Fibroblast of pulmonary artery (primary cell): ENCODE measurements at regions not wholly inside any gene's neighbourhood (a gene's known extent, or its start where the extent isn't known, plus 50 kb on each side); places are given as distances from the start of the nearest gene placed in this dataset.
A peak's percentile ranks its signal among the peaks of the same experiment; 100 is the strongest.
"Not testable (repeated sequence)": the region's sequence is repeated elsewhere in the genome, so short reads cannot be mapped to it uniquely, and the experiment has no call there.

Experiments
- DNase-seq: peaks from one replicate; pipeline ENCODE4 v3.0.0-alpha.2; 2010; ENCODE audit warnings: low read depth
- H3K4me3 ChIP-seq: replicated peaks from 2 replicates; pipeline ENCODE4 v1.5.1; 2011; ENCODE audit warnings: low read depth, mild to moderate bottlenecking, control low read depth, low read length, moderate library complexity
- TF ChIP-seq, protein P1 (sequence below): IDR thresholded peaks from 2 replicates; pipeline ENCODE4 v1.5.1; 2011; ENCODE audit warnings: mild to moderate bottlenecking, control low read depth, low read length, inconsistent platforms; ENCODE audit errors: missing control alignments

GRCh38 chr14:35956376-35957085 is 130.4 kb downstream of the BRMS1L start:
- TF ChIP-seq, protein P1, sequence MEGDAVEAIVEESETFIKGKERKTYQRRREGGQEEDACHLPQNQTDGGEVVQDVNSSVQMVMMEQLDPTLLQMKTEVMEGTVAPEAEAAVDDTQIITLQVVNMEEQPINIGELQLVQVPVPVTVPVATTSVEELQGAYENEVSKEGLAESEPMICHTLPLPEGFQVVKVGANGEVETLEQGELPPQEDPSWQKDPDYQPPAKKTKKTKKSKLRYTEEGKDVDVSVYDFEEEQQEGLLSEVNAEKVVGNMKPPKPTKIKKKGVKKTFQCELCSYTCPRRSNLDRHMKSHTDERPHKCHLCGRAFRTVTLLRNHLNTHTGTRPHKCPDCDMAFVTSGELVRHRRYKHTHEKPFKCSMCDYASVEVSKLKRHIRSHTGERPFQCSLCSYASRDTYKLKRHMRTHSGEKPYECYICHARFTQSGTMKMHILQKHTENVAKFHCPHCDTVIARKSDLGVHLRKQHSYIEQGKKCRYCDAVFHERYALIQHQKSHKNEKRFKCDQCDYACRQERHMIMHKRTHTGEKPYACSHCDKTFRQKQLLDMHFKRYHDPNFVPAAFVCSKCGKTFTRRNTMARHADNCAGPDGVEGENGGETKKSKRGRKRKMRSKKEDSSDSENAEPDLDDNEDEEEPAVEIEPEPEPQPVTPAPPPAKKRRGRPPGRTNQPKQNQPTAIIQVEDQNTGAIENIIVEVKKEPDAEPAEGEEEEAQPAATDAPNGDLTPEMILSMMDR = no peak
- DNase-seq = no peak
- no peak overlapping the region for H3K4me3 ChIP-seq

- DNase-seq = no peak
- TF ChIP-seq, protein P1 = no peak
Observed at GRCh38 chr14:35952584-35952983, 126.4 kb downstream of the BRMS1L start.

DNA sequence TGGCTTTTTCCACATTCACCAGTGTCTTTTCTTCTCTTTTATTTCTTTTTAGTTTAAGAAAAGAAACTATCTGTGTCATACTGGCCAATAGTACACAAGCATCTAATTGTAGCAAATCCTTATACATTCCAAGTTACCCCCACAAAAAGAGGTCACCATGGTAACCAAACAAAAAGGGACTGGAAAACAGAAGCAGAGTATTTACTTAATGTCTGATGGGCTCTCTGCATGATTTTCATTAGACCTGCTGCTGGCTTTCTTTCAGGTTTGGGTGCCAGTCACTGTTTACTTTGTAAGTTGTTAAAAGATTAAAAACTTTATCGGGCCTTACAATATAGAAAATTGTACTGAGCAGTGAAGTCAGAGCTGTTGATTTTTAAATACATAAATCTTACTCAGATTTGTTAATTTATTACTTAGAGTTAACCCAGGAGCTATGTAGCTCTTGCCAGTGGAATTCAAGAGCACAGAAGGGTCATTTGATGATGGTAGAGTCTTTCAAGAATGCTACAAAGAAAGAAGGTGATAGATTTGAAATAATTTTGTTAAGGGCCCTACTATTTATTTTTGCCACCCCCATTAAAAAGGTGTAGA is 123.9 kb downstream of the BRMS1L start:
- TF ChIP-seq, protein P1 = no peak
- no peak overlapping the region for H3K4me3 ChIP-seq
- DNase-seq = peak; percentile 8

More at GRCh38 chr14:35952584-35952983, 126.4 kb downstream of the BRMS1L start:
- H3K4me3 ChIP-seq = no peak overlapping the region

DNA sequence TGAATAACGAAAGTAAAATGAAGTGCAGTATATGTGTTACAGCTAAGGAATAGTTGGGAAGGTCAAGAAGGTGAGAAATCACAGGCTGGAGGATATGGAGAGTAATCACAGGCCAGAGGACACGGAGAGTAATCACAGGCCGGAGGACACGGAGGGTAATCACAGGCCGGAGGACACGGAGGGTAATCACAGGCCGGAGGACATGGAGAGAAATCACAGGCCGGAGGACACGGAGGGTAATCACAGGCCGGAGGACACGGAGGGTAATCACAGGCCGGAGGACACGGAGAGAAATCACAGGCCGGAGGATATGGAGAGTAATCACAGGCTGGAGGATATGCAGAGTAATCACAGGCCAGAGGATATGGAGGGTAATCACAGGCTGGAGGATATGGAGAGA is 121.8 kb downstream of the BRMS1L start:
- DNase-seq, H3K4me3 ChIP-seq: not testable (repeated sequence)

GRCh38 chr14:35944847-35945246 is 118.7 kb downstream of the BRMS1L start:
- no peak for DNase-seq
- no peak overlapping the region for H3K4me3 ChIP-seq
- TF ChIP-seq, protein P1 = no peak

DNA sequence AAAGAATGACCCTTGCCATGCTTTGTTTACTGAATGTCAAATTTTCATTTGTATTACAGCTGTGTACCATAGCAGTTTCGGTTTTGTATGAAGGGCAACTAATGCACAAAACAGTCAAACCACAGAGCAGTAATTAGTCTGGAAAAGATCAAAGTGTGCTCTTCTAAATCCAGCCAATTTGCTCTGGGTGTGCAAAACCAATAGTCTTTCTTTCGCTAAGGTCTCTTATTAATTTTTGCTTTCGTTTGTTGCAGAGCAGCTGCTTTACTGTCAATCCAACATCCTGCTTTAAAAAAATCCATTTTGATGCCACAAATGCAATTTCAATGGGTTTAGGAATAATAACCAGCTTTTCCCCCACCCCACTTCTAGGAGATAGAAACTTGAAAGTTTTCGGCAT is 114.2 kb downstream of the BRMS1L start:
- DNase-seq = no peak
- TF ChIP-seq, protein P1 = no peak

DNA sequence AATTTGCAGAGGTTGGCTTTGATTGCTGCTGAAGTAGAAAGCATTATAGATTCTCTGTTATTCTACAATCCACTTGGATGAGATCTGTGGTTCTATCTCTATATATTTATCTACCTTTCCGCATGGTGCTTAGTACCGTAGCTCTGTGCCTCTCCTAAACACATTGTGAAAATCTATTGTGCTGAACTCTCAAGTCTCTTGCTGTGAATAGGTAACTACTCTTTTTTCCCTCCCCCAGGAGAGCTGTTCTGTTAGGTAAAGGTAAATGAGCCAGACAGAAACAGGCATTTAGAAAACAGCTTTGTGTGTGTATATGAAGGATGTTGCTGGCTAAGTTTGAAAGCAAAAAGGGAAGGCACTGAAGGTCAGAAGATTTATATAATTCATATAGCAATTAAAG is 112.6 kb downstream of the BRMS1L start:
- TF ChIP-seq, protein P1 = no peak
- no peak for DNase-seq
- no peak overlapping the region for H3K4me3 ChIP-seq

More for the DNA sequence above, 114.2 kb downstream of the BRMS1L start:
- H3K4me3 ChIP-seq = no peak overlapping the region
